ENCODE measurements at regions not wholly inside any gene's neighbourhood (a gene's known extent, or its start where the extent isn't known, plus 50 kb on each side); places are given as distances from the start of the nearest gene placed in this dataset.

GRCh38 chr2:64770781-64771334, 117.1 kb upstream of the SERTAD2 start:
- DNase-seq = peak; percentile 26

GRCh38 chr2:64771737-64772136, 118.0 kb upstream of the SERTAD2 start:
- no peak for DNase-seq

GRCh38 chr2:64773461-64774118, 119.9 kb upstream of the SERTAD2 start:
- no peak for DNase-seq

GRCh38 chr2:64777841-64778240, 124.1 kb upstream of the SERTAD2 start:
- no peak for DNase-seq

GRCh38 chr2:64779117-64779690, 125.5 kb upstream of the SERTAD2 start:
- DNase-seq = peak; percentile 97

GRCh38 chr2:64780041-64780440, 126.3 kb upstream of the SERTAD2 start:
- DNase-seq = peak; percentile 46

GRCh38 chr2:64781711-64782390, 128.1 kb upstream of the SERTAD2 start:
- peak; percentile 17 for DNase-seq

GRCh38 chr2:64784168-64785061, 130.7 kb upstream of the SERTAD2 start:
- DNase-seq = no peak

- DNase-seq = no peak
These were observed 131.5 kb upstream of the SERTAD2 start for GRCh38 chr2:64785245-64785644.

- no peak for DNase-seq
These were observed 132.8 kb upstream of the SERTAD2 start for GRCh38 chr2:64786343-64787018.

GRCh38 chr2:64787019-64787365, 133.3 kb upstream of the SERTAD2 start:
- no peak for DNase-seq

GRCh38 chr2:64787698-64788097, 134.0 kb upstream of the SERTAD2 start:
- DNase-seq = no peak

GRCh38 chr2:64789466-64790320, 136.0 kb upstream of the SERTAD2 start:
- no peak for DNase-seq

- DNase-seq = peak; percentile 10
These were observed 138.6 kb upstream of the SERTAD2 start for GRCh38 chr2:64792300-64792699.

- peak; percentile 11 for DNase-seq
These were observed 139.4 kb upstream of the SERTAD2 start for GRCh38 chr2:64792995-64793639.

- peak; percentile 21 for DNase-seq
These were observed 140.0 kb upstream of the SERTAD2 start for GRCh38 chr2:64793701-64794100.

GRCh38 chr2:64794426-64794995, 140.8 kb upstream of the SERTAD2 start:
- DNase-seq = no peak

- DNase-seq = no peak
These were observed 141.4 kb upstream of the SERTAD2 start for GRCh38 chr2:64795024-64795592.

- DNase-seq = no peak
These were observed 143.2 kb upstream of the SERTAD2 start for GRCh38 chr2:64796926-64797325.
